Psoas muscle (tissue), 7 donors: ENCODE measurements at regions not wholly inside any gene's neighbourhood (a gene's known extent, or its start where the extent isn't known, plus 50 kb on each side); places are given as distances from the start of the nearest gene placed in this dataset.

Experiments
- ATAC-seq, 4 donors: fragments of 200-7000 bp; cut with Tn5 transposase; one replicate each; pipeline ENCODE4 v1.9.1; 2020; ENCODE audit warnings: moderate library complexity in 3 of 4, mild to moderate bottlenecking in 2 of 4
- DNase-seq, 2 donors: peaks; one replicate each; pipeline ENCODE4 v3.0.0-alpha.2; 2020
- H3K27ac ChIP-seq: fragments of 200-600 bp; one replicate; pipeline ENCODE4 v1.8.0; 2022
- H3K27me3 ChIP-seq, 3 donors: fragments of 200-600 bp in 1 of 3; one replicate each; pipeline versions ENCODE4 v1.6.1 to v1.8.0; 2013 to 2022; ENCODE audit warnings: low read length in 2 of 3, mild to moderate bottlenecking in 2 of 3, moderate library complexity in 1 of 3; ENCODE audit not compliant: insufficient read depth in 3 of 3
- H3K36me3 ChIP-seq, 2 donors: fragments of 200-600 bp in 1 of 2; one replicate each; pipeline versions ENCODE4 v1.6.1 to v1.8.0; 2013 to 2022; ENCODE audit warnings: low read depth in 1 of 2, mild to moderate bottlenecking in 1 of 2, moderate library complexity in 1 of 2; ENCODE audit not compliant: insufficient read depth in 1 of 2
- H3K4me1 ChIP-seq: fragments of 200-600 bp; one replicate; pipeline ENCODE4 v1.8.0; 2022
- H3K4me3 ChIP-seq: fragments of 200-600 bp; one replicate; pipeline ENCODE4 v1.8.0; 2022; ENCODE audit warnings: mild to moderate bottlenecking
- H3K9me3 ChIP-seq: fragments of 200-600 bp; one replicate; pipeline ENCODE4 v1.8.0; 2022
- WGBS, 3 donors: extraction: QIAGEN DNeasy Blood & Tissue Kit; methylation state at CpG; one replicate each; pipeline versions ENCODE4 v1.1.6 to v1.1.7; 2013; 5-methylcytosine and 5-hydroxymethylcytosine counted together
- intact Hi-C, 2 donors: fragments of 100-400 bp; cut with DNase I; formaldehyde crosslinking; loops; one replicate each; pipeline versions ENCODE4 v1.11.0 to v1.14.2; 2022
- TF ChIP-seq, protein P1 (sequence below): fragments of 200-600 bp; IDR thresholded peaks from one replicate; pipeline ENCODE4 v1.8.0; 2022; ENCODE audit warnings: antibody characterized with exemption
- donor health status: healthy with polysubstance abuse.
- donor health status: DM: no; HTN: no; CAD: no; lungs with moderate emphysema.
- donor health status: Bipolar disorder and iron deficiency.
- donor health status: healthy.
- donor health status: DM: yes; HTN: yes; CAD: no.
- donor health status: DM: no; HTN: no; CAD: no.
- donor health status: DM: yes; HTN: yes; CAD: no.

DNA sequence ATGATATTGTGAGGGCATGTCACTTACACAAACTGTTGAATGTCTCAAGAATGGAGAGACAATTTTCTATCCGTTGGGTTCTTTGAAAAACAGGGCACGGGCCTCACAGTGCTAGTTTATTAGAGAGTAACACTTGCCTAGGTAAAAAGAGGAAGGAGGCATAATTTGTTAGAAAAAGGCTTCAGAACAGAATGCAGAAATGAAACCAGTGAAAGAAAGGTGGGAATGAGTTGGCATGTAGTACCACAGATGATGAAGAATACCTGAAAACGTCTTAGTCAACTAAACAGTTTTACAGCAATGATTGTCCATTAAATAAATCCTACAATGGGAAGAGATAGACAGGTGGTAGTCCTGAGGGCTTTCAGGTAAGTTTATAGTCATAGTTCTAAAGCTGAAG lies 1399.7 kb upstream of the CADM2 start:
- 85 to 87% (median 86%) methylated on average over 3 of the region's 3 CpGs for WGBS, 3 donors
- H3K4me3 ChIP-seq, result no peak overlapping the region
- no peaks in the 10 kb centered on the region for H3K4me1 ChIP-seq
- DNase-seq, result no peak
- intact Hi-C loops, result no loop called here
- H3K27ac ChIP-seq, result no peak overlapping the region
- no peaks in the 10 kb centered on the region for H3K9me3 ChIP-seq
- no peaks in the 10 kb centered on the region for H3K36me3 ChIP-seq
- no peak for ATAC-seq
- H3K27me3 ChIP-seq, result no peaks in the 10 kb centered on the region
- TF ChIP-seq, protein P1, sequence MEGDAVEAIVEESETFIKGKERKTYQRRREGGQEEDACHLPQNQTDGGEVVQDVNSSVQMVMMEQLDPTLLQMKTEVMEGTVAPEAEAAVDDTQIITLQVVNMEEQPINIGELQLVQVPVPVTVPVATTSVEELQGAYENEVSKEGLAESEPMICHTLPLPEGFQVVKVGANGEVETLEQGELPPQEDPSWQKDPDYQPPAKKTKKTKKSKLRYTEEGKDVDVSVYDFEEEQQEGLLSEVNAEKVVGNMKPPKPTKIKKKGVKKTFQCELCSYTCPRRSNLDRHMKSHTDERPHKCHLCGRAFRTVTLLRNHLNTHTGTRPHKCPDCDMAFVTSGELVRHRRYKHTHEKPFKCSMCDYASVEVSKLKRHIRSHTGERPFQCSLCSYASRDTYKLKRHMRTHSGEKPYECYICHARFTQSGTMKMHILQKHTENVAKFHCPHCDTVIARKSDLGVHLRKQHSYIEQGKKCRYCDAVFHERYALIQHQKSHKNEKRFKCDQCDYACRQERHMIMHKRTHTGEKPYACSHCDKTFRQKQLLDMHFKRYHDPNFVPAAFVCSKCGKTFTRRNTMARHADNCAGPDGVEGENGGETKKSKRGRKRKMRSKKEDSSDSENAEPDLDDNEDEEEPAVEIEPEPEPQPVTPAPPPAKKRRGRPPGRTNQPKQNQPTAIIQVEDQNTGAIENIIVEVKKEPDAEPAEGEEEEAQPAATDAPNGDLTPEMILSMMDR, result no peak

DNA sequence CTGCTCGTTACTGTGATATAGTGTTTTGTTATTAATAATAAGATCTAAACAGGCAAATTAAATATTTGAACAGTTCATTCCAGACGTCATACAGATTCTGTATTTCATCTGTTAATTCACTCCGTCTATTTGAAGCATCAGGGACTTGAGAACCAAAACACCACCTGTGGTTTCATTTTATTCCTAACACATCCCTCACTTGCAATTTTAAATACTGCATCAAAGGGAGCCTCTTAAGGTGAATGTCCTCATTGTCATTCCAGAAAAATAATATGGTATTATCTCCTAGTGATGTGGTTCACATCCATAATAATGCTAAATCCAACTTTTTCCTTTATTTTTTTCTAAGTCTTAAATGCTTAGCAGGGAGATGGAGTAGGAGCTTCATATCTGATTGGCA lies 1390.9 kb upstream of the CADM2 start:
- intact Hi-C loops, result no loop called here
- no peaks in the 10 kb centered on the region for H3K9me3 ChIP-seq
- H3K4me3 ChIP-seq, result no peak overlapping the region
- TF ChIP-seq, protein P1, result no peak
- no peaks in the 10 kb centered on the region for H3K27me3 ChIP-seq
- whole genome bisulfite sequencing, 3 donors, result 11 to 18% (median 18%) methylated on average over 3 of the region's 3 CpGs
- no peak for ATAC-seq
- no peaks in the 10 kb centered on the region for H3K36me3 ChIP-seq
- no peak overlapping the region for H3K27ac ChIP-seq
- no peaks in the 10 kb centered on the region for H3K4me1 ChIP-seq
- DNase-seq, result no peak

DNA sequence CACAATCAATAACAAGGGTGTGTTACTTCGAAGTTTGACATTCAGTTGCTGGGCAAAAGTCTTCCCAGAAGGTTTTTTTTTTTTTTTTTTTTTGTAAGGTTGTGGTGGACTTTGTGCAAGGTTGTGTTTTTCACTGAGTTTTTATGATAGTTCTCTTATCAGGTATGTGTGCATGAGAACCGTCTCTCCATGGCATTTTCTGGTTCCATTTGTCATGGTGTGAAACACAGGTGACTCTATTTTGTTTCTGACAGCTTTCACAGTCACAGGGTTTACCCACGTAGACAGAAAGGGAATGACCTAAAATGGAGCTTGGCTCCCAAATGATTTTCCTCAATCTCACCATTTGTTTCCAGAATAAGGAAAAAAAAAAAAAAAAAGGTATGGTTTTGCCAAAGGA lies 1377.2 kb upstream of the CADM2 start:
- intact Hi-C loops, result no loop called here
- Histone ChIP-seq H3K4me1 (no peaks in the 10 kb centered on the region), H3K9me3 (no peaks in the 10 kb centered on the region), H3K36me3 (no peaks in the 10 kb centered on the region), H3K27me3 (no peaks in the 10 kb centered on the region), H3K27ac (no peak overlapping the region), H3K4me3 (no peak overlapping the region)
- ATAC-seq (no peak), DNase-seq (no peak)
- TF ChIP-seq, protein P1, result no peak
- 50 to 60% (median 58%) methylated on average over 3 of the region's 3 CpGs for WGBS, 3 donors

DNA sequence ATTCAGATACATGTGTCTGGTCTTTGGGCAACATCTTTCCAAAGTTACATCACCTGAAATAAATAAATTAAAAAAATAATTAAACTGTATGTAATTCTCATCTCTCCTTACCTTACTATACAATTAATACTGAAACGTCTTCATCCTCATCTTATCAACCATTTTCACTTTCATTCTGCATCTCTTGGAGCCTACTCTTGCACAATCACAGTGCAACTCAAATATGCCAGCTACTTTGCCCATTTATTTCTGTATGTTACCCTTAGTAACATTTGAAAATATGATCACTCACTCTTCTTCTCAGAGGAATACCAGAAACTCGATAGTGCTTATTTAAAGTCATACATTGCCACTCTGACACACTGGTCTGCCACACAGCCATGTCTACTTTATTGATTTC lies 1357.1 kb upstream of the CADM2 start:
- no peaks in the 10 kb centered on the region for H3K36me3 ChIP-seq
- no peak overlapping the region for H3K27ac ChIP-seq
- WGBS, 3 donors, result 53 to 67% (median 59%) methylated on average over 2 of the region's 2 CpGs
- H3K4me1 ChIP-seq, result no peaks in the 10 kb centered on the region
- no peak overlapping the region for H3K4me3 ChIP-seq
- intact Hi-C loops, result no loop called here
- DNase-seq (no peak), ATAC-seq (no peak)
- TF ChIP-seq, protein P1, result no peak
- no peaks in the 10 kb centered on the region for H3K27me3 ChIP-seq
- H3K9me3 ChIP-seq, result no peaks in the 10 kb centered on the region

DNA sequence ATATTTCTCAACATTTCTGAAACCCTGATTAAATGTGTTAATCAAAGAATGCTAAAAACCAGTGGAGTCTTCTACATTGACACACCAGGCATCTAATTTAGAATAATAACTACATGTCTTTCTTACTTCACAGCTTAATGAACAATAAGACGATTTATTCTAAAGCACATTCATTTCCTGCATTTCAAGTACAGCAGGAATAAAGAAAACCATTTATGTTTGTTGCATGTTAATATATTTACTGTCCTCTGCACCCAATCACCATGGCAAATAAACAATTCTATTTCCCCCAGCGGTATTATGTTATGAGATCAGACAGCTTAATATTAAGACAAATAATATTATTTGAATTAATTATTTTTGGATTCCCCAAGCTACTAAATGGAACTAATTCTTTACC lies 1336.3 kb upstream of the CADM2 start:
- DNase-seq (no peak), ATAC-seq (no peak)
- H3K27ac ChIP-seq, result no peak overlapping the region
- WGBS, 3 donors, result 57 to 72% (median 64%) methylated on average over 2 of the region's 2 CpGs
- H3K4me3 ChIP-seq, result no peak overlapping the region
- no peaks in the 10 kb centered on the region for H3K4me1 ChIP-seq
- no peaks in the 10 kb centered on the region for H3K9me3 ChIP-seq
- no peaks in the 10 kb centered on the region for H3K36me3 ChIP-seq
- intact Hi-C loops, result no loop called here
- TF ChIP-seq, protein P1, result no peak
- H3K27me3 ChIP-seq, result no peaks in the 10 kb centered on the region
